ENCODE measurements at regions not wholly inside any gene's neighbourhood (a gene's known extent, or its start where the extent isn't known, plus 50 kb on each side); places are given as distances from the start of the nearest gene placed in this dataset.
"Not testable (repeated sequence)": the region's sequence is repeated elsewhere in the genome, so short reads cannot be mapped to it uniquely, and the experiment has no call there.

DNA sequence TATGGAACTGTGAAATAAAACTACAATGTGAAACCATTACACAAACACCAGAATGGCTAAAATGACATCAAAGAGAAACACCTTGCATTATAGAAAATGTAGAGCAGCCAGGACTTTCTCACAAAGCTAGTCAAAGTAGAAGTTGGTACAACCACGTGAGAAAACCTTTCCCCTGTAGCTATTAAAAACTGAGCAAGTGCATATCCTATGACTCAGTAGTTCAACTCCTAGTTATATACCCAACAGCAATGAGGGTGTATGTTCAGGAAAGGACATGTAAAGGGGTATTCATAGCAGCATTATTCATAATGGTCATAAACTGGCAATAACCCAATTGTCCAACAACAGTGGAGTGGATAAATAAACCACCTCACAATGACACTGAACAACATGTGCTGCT, 177.5 kb upstream of the NUDT10 start:
- no peak for DNase-seq

DNA sequence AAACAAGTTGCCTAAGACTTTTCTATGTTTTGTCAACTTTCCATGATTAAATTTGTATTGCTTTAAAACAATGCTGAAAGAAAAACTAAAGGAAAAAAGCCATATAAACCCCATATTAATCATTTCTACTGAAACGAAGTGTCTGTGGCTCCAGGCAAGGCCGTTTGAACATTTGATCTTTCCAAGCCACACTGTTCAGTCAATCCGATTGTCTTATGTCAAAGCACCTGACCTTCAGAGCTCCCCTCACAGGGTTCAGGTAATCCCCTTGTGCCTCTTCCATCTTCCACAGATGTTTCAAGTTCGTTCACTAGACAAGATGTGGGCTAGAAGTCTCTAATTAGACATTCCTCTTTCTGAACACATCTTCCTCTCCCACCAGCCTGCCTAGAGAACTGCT, 177.1 kb upstream of the NUDT10 start:
- no peak for DNase-seq

DNA sequence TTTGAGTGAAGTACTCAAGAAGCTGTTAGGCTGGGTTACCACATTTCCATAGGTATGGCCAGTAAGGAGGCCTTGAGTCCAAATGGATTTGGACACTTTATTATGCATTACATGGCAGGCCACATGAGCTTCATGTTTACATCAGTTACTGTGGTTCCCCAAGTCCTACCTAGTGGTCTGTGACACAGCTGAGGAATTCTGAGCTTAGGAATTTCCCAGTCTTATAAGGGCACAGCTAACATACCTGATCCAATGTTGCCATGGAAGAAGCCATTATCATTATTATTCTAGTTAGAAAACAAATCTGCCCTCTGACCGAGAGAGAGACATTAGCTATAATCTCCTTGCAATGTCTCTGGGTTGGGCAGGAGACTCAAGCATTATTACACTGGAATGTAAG, 174.4 kb upstream of the NUDT10 start:
- DNase-seq = no peak

DNA sequence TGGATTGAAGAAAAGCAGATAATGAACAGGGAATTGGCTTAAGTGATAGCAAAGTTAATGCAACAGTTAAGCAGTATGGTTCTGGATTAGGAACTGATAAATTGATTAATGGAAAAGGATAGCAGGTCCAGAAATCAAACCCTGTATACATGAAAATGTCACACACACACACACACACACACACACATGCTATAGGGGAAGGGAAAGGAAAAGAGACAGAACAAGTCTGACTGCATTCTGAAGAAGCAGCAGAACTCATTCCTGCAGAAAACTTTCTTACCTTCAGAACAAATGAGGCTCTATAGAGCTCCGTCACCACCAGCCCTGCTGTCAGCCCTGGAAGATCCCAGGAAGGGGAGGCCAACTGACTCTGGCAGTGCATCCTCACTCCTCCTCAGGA, 173.2 kb upstream of the NUDT10 start:
- DNase-seq = not testable (repeated sequence)

DNA sequence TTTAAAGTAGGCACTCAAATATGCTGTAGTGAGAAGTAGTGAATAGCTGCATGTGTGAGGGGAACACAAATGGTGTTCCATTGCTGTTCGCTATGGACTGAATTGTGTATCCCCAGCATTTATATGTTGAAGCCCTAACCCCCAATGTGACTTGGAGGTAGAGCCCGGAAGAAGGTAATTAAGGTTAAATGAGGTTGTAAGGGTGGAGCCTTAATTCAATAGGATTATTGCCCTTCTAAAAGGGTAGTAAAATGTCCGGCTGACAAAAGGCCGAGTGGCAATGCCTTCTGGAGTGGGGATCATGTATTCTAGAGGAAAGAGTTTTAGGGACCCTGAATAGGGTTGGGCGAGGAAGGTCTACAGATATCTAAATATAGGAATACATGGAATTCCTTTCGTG, 168.9 kb upstream of the NUDT10 start:
- no peak for DNase-seq

DNA sequence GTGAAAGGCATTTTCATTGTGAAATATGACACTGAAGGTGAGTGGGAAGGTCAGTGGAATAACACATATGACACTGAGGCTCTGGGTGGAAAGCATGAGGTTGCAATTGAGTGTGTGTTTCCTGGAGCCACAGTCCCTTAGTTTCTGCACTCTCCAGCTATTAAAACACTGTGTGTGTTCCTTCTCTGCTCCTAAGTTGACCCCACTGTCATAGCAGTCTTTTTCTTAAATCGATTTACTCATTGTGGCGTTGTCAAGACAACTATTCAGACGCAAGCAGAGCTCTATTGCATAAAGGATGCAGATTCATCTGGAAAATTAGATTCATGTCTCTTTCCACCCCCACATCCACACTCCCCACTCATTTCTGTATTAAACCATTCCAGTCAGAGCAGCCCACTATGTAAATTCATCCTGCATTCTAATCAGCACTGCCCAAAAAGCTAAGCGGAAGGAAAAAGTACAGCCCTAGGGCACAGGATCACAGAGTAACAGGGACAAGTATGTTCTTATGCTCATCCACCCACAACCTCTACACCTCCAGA, 154.2 kb upstream of the NUDT10 start:
- DNase-seq = not testable (repeated sequence)

DNA sequence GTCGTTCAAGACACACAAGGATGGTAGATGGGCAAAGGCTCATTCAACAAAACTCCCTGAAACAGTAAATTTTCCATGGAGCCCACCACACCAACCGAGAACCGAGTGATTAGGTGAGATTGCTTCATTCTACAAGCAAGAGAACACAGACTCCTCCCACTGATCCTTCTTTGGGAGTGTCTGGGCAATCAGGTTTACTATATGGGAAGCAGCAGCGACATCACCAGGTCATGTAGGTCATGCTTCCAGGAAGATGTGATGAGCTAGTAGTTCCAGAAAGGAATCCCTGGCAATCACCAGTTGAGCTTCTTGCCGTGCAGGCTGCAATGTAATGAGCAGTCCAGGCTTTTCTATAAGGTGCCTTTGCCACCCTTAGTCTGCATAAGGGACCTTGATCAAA, 152.8 kb upstream of the NUDT10 start:
- not testable (repeated sequence) for DNase-seq

DNA sequence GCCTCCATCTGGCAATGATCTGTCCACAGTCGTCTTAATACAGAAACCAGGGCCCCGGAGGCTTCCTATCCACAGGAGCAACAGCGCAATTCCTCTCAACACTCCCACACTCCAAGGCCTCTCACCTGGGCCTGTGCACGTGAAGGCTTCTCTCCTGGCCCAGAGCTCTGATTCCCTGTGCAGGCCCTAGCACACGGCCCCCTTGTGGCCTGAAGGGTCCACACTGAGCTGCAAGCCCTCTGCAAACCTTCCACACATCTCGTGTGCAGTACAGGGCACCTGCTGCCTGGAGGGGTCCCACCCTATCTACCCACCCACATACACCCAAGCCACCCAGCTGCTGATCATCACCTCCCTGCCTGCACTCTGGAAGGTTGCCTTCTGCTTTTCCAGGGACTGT, 150.1 kb upstream of the NUDT10 start:
- no peak for DNase-seq

DNA sequence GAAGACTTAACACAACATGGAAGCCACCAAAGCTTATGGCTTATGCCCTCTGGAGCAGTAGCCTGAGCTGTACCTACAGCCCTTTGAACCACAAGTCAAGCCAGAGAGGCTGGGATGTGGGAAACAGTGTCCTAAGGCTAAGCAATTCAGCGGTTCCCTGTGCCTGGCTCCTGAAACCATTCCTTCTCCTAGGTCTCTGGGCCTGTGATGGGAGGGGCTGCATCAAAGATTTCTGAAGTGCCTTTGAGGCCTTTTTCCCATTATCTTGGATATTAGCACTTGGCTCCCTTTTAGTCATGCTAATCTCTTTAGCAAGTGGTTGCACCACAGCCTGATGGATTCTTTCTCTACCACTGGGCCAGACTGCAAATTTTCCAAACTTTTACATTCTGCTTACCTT, 140.5 kb upstream of the NUDT10 start:
- no peak for DNase-seq

DNA sequence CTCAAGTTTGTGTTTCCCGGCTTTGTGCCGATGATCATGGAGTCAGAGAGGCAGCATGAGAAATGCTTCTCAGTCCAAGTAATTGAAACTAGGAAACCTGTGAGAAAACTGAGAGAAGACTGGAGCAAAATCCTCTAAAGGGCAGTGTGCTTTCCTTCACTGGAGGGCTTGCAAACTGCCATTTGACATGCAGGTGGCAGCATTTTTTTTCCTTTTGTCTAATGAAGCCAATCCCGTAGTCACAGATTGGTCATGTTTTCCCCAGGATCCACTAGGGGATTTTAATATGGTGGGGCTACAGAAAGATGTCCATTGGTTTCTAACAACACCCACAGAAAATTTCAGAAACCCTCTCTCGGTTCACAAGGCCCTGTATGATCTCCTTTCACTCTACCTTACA, 117.4 kb upstream of the NUDT10 start:
- no peak for DNase-seq

DNA sequence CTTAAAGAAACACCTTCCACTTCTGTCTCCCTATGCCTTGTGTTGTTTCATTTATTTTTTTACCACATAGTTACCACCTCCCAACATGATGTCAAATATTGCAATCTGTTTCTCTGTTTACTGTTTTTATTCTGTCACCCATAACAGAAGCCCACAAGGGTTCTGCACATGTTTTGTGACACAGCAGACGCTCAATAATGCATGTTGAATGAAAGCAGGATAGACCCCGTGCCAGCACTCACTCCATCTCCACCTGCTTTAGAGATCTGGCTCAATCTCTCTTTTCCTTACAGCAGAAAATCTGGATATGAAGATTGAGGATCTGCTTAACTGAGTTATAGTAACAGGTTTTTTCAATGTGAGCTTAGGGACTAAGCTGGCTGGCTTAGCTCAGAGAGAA, 116.8 kb upstream of the NUDT10 start:
- DNase-seq = no peak

DNA sequence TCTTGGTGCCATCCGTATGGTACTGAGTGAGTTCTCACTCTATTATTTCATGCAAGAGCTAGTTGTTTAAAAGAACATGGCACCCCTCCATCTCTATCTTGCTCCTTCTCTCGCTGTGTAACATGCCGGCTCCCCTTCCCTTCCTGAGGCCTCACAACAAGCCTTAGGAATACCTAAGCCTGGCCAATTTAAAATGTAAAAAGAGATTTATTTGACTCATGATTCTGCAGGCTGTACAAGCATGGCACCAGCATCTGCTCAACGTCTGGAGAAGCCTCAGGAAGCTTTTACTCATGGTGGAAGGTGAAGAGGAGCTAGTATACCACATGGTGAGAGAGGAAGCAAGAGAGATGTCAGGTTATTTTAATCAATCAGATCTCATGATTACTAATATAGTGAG, 90.4 kb upstream of the NUDT10 start:
- DNase-seq = no peak

DNA sequence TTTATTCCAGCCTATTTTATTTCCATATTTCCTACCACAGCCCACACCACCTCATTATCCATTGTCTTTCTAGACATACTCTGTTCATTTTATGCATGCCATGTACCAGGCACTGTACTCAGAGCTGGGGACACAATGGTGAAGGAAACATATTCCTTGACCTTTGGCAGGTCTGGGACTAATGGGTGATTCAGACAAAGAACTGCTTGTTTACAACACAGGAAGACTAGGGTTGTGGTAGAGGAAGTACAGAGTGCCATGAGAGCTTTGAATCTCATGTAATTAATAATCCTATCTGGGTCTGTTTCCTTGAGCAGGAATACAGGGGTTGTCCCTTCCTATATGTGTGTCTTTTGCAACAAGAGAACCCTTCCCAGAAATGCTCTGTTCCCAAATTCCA, 75.1 kb upstream of the NUDT10 start:
- no peak for DNase-seq

DNA sequence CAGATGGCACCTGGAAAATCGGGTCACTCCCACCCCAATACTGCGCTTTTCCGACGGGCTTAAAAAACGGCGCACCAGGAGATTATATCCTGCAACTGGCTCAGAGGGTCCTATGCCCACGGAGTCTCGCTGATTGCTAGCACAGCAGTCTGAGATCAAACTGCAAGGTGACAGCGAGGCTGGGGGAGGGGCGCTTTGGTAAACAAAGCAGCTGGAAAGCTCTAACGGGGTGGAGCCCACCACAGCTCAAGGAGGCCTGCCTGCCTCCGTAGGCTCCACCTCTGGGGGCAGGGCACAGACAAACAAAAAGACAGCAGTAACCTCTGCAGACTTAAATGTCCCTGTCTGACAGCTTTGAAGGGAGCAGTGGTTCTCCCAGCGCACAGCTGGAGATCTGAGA, 70.4 kb upstream of the NUDT10 start:
- DNase-seq = not testable (repeated sequence)

DNA sequence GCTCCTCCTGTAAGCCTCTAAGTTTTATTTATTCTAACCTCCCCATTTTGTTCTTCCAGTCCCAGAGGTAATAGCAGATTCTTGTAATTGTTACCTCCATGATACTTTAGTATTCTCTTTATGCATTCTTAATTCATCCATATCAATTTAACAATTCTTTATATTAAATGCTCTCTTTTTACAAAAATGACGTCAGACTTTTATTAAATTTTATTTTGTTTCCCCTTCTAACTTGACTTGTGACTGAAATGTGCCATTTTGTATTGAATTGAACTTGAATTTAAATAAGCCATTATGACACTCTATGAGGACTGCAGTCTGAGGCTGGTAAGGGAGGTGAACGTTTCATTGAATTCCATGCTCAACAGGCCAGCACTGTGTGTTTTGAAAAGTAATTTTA, 60.0 kb upstream of the NUDT10 start:
- DNase-seq = no peak

DNA sequence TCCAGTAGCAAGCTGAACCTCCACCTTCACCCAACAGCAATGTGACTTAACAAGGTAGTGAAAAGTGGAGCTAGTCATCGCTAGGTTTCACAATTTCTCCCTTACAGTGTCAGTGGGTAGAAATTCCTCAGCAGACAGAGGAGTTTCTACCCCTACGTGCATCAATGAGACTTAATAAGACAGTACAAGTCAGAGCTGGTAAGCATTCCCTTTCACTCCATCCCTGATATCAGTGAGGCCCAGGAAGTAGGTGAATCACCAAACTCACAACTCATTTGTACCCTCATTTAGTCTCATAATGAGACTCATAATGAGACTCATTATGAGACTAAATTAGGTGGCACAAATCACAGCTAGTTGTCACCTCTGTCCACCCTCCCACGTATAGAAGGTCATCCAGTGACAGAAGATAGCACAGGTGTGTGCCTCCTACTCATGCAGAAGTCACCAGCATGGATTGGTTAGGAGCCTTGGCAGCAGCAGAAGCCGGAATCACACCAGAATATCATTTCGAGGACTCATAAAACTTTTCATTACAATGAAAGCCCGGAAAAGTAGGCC, 50.8 kb upstream of the NUDT10 start:
- no peak for DNase-seq
